K562 (cell line): ENCODE measurements at regions not wholly inside any gene's neighbourhood (a gene's known extent, or its start where the extent isn't known, plus 50 kb on each side); places are given as distances from the start of the nearest gene placed in this dataset.

Source experiments
- ATAC-seq: fragments of 200-7000 bp; cut with Tn5 transposase; 3 replicates; pipeline ENCODE4 v1.9.1; 2020; ENCODE audit warnings: moderate library complexity
- BruUV-seq: library from RNA; stranded (reverse); fragments of 400-500 nt; replicated peaks from 2 replicates; lab custom pipeline; 2021; lab: Mats Ljungman, UMichigan
- CTCF ChIA-PET: fragments of 300-600 bp; formaldehyde crosslinking; extraction: SDS; loops from one replicate; lab custom pipeline; 2021; ENCODE audit warnings: low intra/inter-chr PET ratio; lab: Yijun Ruan, JAX
- POLR2A ChIA-PET: fragments of 300-600, 350-650 bp; sonication (Branson Sonifier 250); formaldehyde crosslinking; extraction: SDS; loops from one replicate; lab custom pipeline; 2021; ENCODE audit warnings: antibody characterized with exemption, inconsistent platforms; lab: Yijun Ruan, JAX
- DNase-seq, 4 experiments: peaks; one replicate each; pipeline versions ENCODE4 v3.0.0 to v3.0.0-alpha.2; 2011 to 2018; ENCODE audit warnings: low spot score in 3 of 4, mixed read lengths in 3 of 4; ENCODE audit errors: extremely low read depth in 1 of 4
- FAIRE-seq: peaks from 2 replicates; lab custom pipeline; 2011; peaks lifted over from hg19 to GRCh38; lab: Jason Lieb, UNC
- H2AFZ ChIP-seq: 2 replicates; pipeline ENCODE4 v1.6.0; 2011; ENCODE audit warnings: low read depth, low read length, control low read depth, inconsistent platforms
- H3K27ac ChIP-seq: fragments of 200-600 bp; 3 replicates; pipeline ENCODE4 v1.8.0; 2011; ENCODE audit warnings: low read depth, mild to moderate bottlenecking, control low read depth, inconsistent platforms, low read length, moderate library complexity, mixed read lengths; ENCODE audit errors: extremely low read depth
- H3K27me3 ChIP-seq, 2 experiments: fragments of 300-600 bp in 1 of 2; 2 replicates in 1 of 2; 3 replicates in 1 of 2; pipeline versions ENCODE4 v1.6.0 to v1.8.0; 2011; ENCODE audit warnings: inconsistent platforms in 2 of 2, low read length in 2 of 2, mild to moderate bottlenecking in 1 of 2, mixed read lengths in 1 of 2, moderate library complexity in 1 of 2; ENCODE audit not compliant: control insufficient read depth in 2 of 2, insufficient read depth in 2 of 2
- H3K36me3 ChIP-seq: fragments of 300-600 bp; 3 replicates; pipeline ENCODE4 v1.8.0; 2011; ENCODE audit warnings: mild to moderate bottlenecking, low read length, inconsistent platforms; ENCODE audit not compliant: control insufficient read depth, insufficient read depth
- H3K4me1 ChIP-seq, 2 experiments: fragments of 200-600 bp in 1 of 2; replicated peaks in 1 of 2; 2 replicates in 1 of 2; 3 replicates in 1 of 2; pipeline versions ENCODE4 v1.5.1 to v1.8.0; 2011; ENCODE audit warnings: inconsistent platforms in 2 of 2, low read length in 2 of 2, mild to moderate bottlenecking in 1 of 2, mixed read lengths in 1 of 2, moderate library complexity in 1 of 2; ENCODE audit not compliant: control insufficient read depth in 2 of 2, insufficient read depth in 2 of 2
- H3K4me2 ChIP-seq: 2 replicates; pipeline ENCODE4 v1.6.1; 2011; ENCODE audit warnings: low read length, control low read depth, inconsistent platforms, mixed read lengths; ENCODE audit not compliant: insufficient read depth
- H3K4me3 ChIP-seq: fragments of 200-600 bp; sonication (generic), shearing (Covaris generic); 2 replicates; pipeline ENCODE4 v1.5.1; 2016; ENCODE audit warnings: control low read depth, inconsistent platforms
- H3K79me2 ChIP-seq: fragments of 200-600 bp; 3 replicates; pipeline ENCODE4 v1.8.0; 2011; ENCODE audit warnings: low read length, inconsistent platforms; ENCODE audit not compliant: control insufficient read depth, insufficient read depth
- H3K9ac ChIP-seq, 2 experiments: 2 replicates each; pipeline versions ENCODE4 v1.6.0 to v1.6.1; 2011; ENCODE audit warnings: low read depth in 2 of 2, low read length in 2 of 2, control low read depth in 1 of 2, inconsistent platforms in 1 of 2, mild to moderate bottlenecking in 1 of 2, mixed read lengths in 1 of 2; ENCODE audit not compliant: insufficient read depth in 1 of 2
- H3K9me1 ChIP-seq: one replicate; pipeline ENCODE4 v1.6.0; 2011; ENCODE audit warnings: inconsistent platforms, mild to moderate bottlenecking, low read length, moderate library complexity; ENCODE audit not compliant: control insufficient read depth, insufficient read depth
- H3K9me3 ChIP-seq: replicated peaks from 2 replicates; pipeline ENCODE4 v1.5.1; 2011; ENCODE audit warnings: low read depth, low read length, inconsistent platforms; ENCODE audit not compliant: control insufficient read depth, insufficient read depth
- H4K20me1 ChIP-seq: replicated peaks from 2 replicates; pipeline ENCODE4 v1.6.1; 2011; ENCODE audit warnings: low read length, inconsistent platforms, mixed read lengths; ENCODE audit not compliant: control insufficient read depth, insufficient read depth
- ATF1 ChIP-seq, 2 experiments: fragments of 450-650 bp in 1 of 2; IDR thresholded peaks; 2 replicates each; pipeline ENCODE4 v1.6.1; 2016; ENCODE audit warnings: missing compliant biosample characterization in 1 of 2, missing genetic modification characterization in 1 of 2
- ATF7 ChIP-seq: fragments of 450-650 bp; IDR thresholded peaks from 2 replicates; pipeline ENCODE4 v1.7.1; 2014; ENCODE audit warnings: mild to moderate bottlenecking, moderate library complexity
- GATAD2A ChIP-seq: fragments of 450-650 bp; IDR thresholded peaks from 2 replicates; pipeline ENCODE4 v1.6.1; 2017
- HCFC1 ChIP-seq: IDR thresholded peaks from 2 replicates; pipeline ENCODE4 v1.6.1; 2012; ENCODE audit warnings: low read depth, low read length, improper control_type of control experiment
- HSF4 ChIP-seq: fragments of 250-450 bp; sonication (Bioruptor Pico); IDR thresholded peaks from 2 replicates; pipeline ENCODE4 v2.1.2; 2022; ENCODE audit warnings: mild to moderate bottlenecking, moderate library complexity, borderline replicate concordance
- NCOA6 ChIP-seq: fragments of 450-650 bp; IDR thresholded peaks from 2 replicates; pipeline ENCODE4 v1.6.1; 2017; ENCODE audit warnings: mild to moderate bottlenecking
- SMAD2 ChIP-seq: fragments of 150-350 bp; IDR thresholded peaks from 2 replicates; pipeline ENCODE4 v1.6.1; 2014; ENCODE audit warnings: low read depth, mild to moderate bottlenecking, low read length
- ZNF121 ChIP-seq: sonication (generic); formaldehyde crosslinking; conservative IDR thresholded peaks from 2 replicates; pipeline ENCODE4 v1.8.0; 2022; ENCODE audit warnings: missing genetic modification reagents
- ZNF717 ChIP-seq: fragments of 250-450 bp; sonication (Bioruptor Pico); IDR thresholded peaks from 2 replicates; pipeline ENCODE4 v1.5.0; 2021
- WGBS: fragments of 100-300 bp; shearing (Covaris generic); methylation state at CpG from one replicate; pipeline ENCODE4 v1.1.6; 2016; ENCODE audit warnings: low coverage, mixed read lengths; ENCODE audit not compliant: insufficient coverage; ENCODE audit errors: missing lambda C conversion rate; 5-methylcytosine and 5-hydroxymethylcytosine counted together
- in situ Hi-C: fragments of 300-500 bp; cut with MboI; formaldehyde crosslinking; loops from 4 replicates; pipeline ENCODE4 v1.15.0; 2018; ENCODE audit warnings: inconsistent platforms, mixed read lengths
- intact Hi-C: fragments of 100-400 bp; cut with micrococcal nuclease; formaldehyde crosslinking; loops from 2 replicates; pipeline ENCODE4 v1.14.2; 2022
- TF ChIP-seq, protein P1 (sequence below): fragments of 450-650 bp; IDR thresholded peaks from 2 replicates; pipeline ENCODE4 v1.7.0; 2016; ENCODE audit warnings: borderline replicate concordance
- TF ChIP-seq, protein P2 (sequence below): sonication (generic); formaldehyde crosslinking; IDR thresholded peaks from 2 replicates; pipeline ENCODE4 v1.8.1; 2023; ENCODE audit warnings: missing genetic modification reagents, mild to moderate bottlenecking, borderline replicate concordance
- TF ChIP-seq, protein P3 (sequence below): fragments of 450-650 bp; IDR thresholded peaks from 2 replicates; pipeline ENCODE4 v1.6.1; 2016; ENCODE audit warnings: mild to moderate bottlenecking
- TF ChIP-seq, protein P4 (sequence below): fragments of 450-650 bp; IDR thresholded peaks from 2 replicates; pipeline ENCODE4 v1.6.1; 2016

DNA sequence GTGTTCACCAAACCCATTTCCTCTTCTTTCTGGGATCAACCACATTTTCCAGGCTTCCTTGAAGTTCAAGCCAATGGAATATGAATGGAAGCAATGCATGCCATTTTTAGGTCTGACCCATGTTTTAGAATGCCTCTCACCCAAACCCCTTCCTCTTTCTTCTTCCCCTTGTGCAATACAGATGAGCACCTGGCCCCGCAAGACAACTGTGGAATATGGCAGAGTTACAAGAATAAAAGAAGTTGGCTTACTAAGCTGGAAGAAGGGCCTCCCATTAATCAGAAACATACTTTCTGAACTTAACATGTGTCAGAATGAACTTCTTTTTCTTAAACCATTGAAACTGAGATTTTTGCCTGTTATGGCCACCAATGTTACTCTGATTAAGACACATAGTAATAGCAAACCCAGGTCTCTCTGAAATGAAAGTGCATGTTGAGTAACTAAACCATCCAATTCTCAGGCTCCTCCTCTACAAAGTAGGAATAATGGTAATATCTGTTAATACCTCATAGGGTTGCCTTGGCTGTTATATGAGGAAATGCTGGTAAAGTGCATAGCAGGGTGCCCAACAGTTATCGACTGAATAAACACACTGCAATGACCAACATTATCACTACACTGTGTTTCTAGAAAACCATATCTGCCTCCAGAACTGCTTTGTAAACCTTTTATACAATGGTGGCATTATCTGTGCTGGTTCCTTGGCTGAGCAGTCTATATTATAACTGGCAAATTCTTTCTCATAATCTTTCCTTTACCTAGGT is 382.2 kb upstream of the NRP1 start:
- H3K9me3 ChIP-seq = no peaks in the 10 kb centered on the region
- H3K4me2 ChIP-seq = no peak overlapping the region
- no peak overlapping the region for H3K4me3 ChIP-seq
- H3K27me3 ChIP-seq = peaks cover 0 to 7% of the 10 kb centered on the region in 2 experiments; a peak in 1 of 5 replicates
- in situ Hi-C loops (no loop called here), intact Hi-C loops (no loop called here)
- no peaks in the 10 kb centered on the region for H3K79me2 ChIP-seq
- H3K27ac ChIP-seq = no peak overlapping the region
- no peak overlapping the region for H2AFZ ChIP-seq
- no peaks in the 10 kb centered on the region for H4K20me1 ChIP-seq
- H3K9ac ChIP-seq = no peak overlapping the region
- H3K9me1 ChIP-seq = no peaks in the 10 kb centered on the region
- DNase-seq (no peak), ATAC-seq (no peak), FAIRE-seq (no peak)
- H3K36me3 ChIP-seq = no peaks in the 10 kb centered on the region
- BruUV-seq = no TSS peak
- ChIA-PET CTCF (no interaction called here), POLR2A (no interaction called here)
- H3K4me1 ChIP-seq = no peaks in the 10 kb centered on the region
- 5% methylated on average over 2 of the region's 2 CpGs for WGBS
- TF ChIP-seq SMAD2 (no peak), ZNF717 (CRISPR knock-in tag) (no peak), ZNF121 (CRISPR knock-in tag) (no peak), ATF1 (CRISPR knock-in tag; IDR thresholded peaks at IDR 0.05) (no peak), ATF1 (tag; IDR thresholded peaks at IDR 0.05) (no peak), GATAD2A (no peak), HCFC1 (no peak), HSF4 (CRISPR knock-in tag) (no peak), ATF7 (no peak), NCOA6 (no peak)
- TF ChIP-seq, protein P1, sequence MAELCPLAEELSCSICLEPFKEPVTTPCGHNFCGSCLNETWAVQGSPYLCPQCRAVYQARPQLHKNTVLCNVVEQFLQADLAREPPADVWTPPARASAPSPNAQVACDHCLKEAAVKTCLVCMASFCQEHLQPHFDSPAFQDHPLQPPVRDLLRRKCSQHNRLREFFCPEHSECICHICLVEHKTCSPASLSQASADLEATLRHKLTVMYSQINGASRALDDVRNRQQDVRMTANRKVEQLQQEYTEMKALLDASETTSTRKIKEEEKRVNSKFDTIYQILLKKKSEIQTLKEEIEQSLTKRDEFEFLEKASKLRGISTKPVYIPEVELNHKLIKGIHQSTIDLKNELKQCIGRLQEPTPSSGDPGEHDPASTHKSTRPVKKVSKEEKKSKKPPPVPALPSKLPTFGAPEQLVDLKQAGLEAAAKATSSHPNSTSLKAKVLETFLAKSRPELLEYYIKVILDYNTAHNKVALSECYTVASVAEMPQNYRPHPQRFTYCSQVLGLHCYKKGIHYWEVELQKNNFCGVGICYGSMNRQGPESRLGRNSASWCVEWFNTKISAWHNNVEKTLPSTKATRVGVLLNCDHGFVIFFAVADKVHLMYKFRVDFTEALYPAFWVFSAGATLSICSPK = no peak
- TF ChIP-seq, protein P2, sequence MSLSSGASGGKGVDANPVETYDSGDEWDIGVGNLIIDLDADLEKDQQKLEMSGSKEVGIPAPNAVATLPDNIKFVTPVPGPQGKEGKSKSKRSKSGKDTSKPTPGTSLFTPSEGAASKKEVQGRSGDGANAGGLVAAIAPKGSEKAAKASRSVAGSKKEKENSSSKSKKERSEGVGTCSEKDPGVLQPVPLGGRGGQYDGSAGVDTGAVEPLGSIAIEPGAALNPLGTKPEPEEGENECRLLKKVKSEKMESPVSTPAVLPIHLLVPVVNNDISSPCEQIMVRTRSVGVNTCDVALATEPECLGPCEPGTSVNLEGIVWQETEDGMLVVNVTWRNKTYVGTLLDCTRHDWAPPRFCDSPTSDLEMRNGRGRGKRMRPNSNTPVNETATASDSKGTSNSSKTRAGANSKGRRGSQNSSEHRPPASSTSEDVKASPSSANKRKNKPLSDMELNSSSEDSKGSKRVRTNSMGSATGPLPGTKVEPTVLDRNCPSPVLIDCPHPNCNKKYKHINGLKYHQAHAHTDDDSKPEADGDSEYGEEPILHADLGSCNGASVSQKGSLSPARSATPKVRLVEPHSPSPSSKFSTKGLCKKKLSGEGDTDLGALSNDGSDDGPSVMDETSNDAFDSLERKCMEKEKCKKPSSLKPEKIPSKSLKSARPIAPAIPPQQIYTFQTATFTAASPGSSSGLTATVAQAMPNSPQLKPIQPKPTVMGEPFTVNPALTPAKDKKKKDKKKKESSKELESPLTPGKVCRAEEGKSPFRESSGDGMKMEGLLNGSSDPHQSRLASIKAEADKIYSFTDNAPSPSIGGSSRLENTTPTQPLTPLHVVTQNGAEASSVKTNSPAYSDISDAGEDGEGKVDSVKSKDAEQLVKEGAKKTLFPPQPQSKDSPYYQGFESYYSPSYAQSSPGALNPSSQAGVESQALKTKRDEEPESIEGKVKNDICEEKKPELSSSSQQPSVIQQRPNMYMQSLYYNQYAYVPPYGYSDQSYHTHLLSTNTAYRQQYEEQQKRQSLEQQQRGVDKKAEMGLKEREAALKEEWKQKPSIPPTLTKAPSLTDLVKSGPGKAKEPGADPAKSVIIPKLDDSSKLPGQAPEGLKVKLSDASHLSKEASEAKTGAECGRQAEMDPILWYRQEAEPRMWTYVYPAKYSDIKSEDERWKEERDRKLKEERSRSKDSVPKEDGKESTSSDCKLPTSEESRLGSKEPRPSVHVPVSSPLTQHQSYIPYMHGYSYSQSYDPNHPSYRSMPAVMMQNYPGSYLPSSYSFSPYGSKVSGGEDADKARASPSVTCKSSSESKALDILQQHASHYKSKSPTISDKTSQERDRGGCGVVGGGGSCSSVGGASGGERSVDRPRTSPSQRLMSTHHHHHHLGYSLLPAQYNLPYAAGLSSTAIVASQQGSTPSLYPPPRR (CRISPR knock-in tag) = no peak
- TF ChIP-seq, protein P3, sequence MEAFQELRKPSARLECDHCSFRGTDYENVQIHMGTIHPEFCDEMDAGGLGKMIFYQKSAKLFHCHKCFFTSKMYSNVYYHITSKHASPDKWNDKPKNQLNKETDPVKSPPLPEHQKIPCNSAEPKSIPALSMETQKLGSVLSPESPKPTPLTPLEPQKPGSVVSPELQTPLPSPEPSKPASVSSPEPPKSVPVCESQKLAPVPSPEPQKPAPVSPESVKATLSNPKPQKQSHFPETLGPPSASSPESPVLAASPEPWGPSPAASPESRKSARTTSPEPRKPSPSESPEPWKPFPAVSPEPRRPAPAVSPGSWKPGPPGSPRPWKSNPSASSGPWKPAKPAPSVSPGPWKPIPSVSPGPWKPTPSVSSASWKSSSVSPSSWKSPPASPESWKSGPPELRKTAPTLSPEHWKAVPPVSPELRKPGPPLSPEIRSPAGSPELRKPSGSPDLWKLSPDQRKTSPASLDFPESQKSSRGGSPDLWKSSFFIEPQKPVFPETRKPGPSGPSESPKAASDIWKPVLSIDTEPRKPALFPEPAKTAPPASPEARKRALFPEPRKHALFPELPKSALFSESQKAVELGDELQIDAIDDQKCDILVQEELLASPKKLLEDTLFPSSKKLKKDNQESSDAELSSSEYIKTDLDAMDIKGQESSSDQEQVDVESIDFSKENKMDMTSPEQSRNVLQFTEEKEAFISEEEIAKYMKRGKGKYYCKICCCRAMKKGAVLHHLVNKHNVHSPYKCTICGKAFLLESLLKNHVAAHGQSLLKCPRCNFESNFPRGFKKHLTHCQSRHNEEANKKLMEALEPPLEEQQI = no peak
- TF ChIP-seq, protein P4, sequence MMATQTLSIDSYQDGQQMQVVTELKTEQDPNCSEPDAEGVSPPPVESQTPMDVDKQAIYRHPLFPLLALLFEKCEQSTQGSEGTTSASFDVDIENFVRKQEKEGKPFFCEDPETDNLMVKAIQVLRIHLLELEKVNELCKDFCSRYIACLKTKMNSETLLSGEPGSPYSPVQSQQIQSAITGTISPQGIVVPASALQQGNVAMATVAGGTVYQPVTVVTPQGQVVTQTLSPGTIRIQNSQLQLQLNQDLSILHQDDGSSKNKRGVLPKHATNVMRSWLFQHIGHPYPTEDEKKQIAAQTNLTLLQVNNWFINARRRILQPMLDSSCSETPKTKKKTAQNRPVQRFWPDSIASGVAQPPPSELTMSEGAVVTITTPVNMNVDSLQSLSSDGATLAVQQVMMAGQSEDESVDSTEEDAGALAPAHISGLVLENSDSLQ = no peak
